GM23248 (cell line): ENCODE measurements at regions not wholly inside any gene's neighbourhood (a gene's known extent, or its start where the extent isn't known, plus 50 kb on each side); places are given as distances from the start of the nearest gene placed in this dataset.

Source experiments
- EZH2 ChIP-seq: fragments of 200-600 bp; sonication (generic); IDR thresholded peaks from 2 replicates; pipeline ENCODE4 v1.6.1; 2018; ENCODE audit warnings: antibody characterized with exemption, mild to moderate bottlenecking; ENCODE audit not compliant: insufficient read depth, poor library complexity, severe bottlenecking
- EZH2phosphoT487 ChIP-seq: fragments of 200-600 bp; sonication (generic); IDR thresholded peaks from 2 replicates; pipeline ENCODE4 v1.6.1; 2018; ENCODE audit warnings: antibody characterized with exemption, moderate library complexity, mild to moderate bottlenecking, low read depth; ENCODE audit not compliant: insufficient read depth

DNA sequence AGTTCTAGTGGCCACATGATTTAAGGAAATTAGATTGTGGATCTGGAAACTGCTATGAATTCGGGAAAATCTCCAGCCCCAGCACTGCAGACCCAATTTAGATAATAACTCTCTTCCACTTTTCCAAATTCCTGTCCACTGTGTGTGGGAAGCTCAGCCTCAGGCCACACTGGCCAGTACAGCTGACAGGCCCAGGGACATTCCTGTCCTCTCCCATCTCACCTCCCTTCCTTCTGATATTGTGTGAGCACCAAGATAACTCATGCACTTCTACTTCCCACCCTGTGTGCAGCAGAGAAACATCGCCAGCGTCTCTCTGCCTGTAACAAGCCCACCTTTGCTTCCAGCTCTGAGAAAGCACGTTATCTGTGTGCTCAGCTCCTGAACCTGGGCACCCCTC, 145.1 kb upstream of the RREB1 start:
- no peak for TF ChIP-seq EZH2
- no peak for TF ChIP-seq EZH2phosphoT487
